ENCODE measurements at regions not wholly inside any gene's neighbourhood (a gene's known extent, or its start where the extent isn't known, plus 50 kb on each side); places are given as distances from the start of the nearest gene placed in this dataset.

GRCh38 chr7:81487516-81487915 lies 282.3 kb downstream of the HGF start:
- ChIA-PET POLR2A (no interaction called here), CTCF (interaction anchor here (0.8 to 0.9 kb wide), 3 partner anchors 12 to 534 kb away, joined by 3 read pairs; no protein-coding TSS in a partner anchor)
- no TSS peak for BruUV-seq (replicated peaks)
- Histone ChIP-seq H3K36me3 (ENCODE audit: control insufficient read depth in 2 of 2, extremely low read depth in 1 of 2, insufficient read depth in 2 of 2, low read length in 2 of 2) (no peaks in the 10 kb centered on the region), H2AFZ (ENCODE audit: low read depth, low read length) (no peak overlapping the region), H3K9ac (replicated peaks; ENCODE audit: extremely low read depth, insufficient read depth, low read length) (no peak overlapping the region), H3K4me3 (replicated peaks in 1 of 3; ENCODE audit: insufficient read depth in 1 of 3, low read depth in 1 of 3, low read length in 3 of 3) (no peak overlapping the region), H3K9me3 (replicated peaks; ENCODE audit: control insufficient read depth, insufficient read depth, low read length) (no peaks in the 10 kb centered on the region), H3K79me2 (ENCODE audit: control insufficient read depth, insufficient read depth, low read length) (no peaks in the 10 kb centered on the region), H3K9me1 (replicated peaks; ENCODE audit: control insufficient read depth, extremely low read depth, insufficient read depth, low read length) (no peaks in the 10 kb centered on the region), H3K4me1 (ENCODE audit: control insufficient read depth, extremely low read depth, insufficient read depth, low read length) (no peaks in the 10 kb centered on the region), H4K20me1 (replicated peaks; ENCODE audit: control insufficient read depth, extremely low read depth, insufficient read depth, low read length) (no peaks in the 10 kb centered on the region), H3K27ac (ENCODE audit: insufficient read depth, low read depth, low read length) (no peak overlapping the region), H3K27me3 (ENCODE audit: control insufficient read depth in 2 of 2, insufficient read depth in 2 of 2, low read length in 2 of 2) (no peaks in the 10 kb centered on the region), H3K4me2 (ENCODE audit: insufficient read depth, low read length) (no peak overlapping the region)
- TF ChIP-seq GATA2 (IDR thresholded peaks at IDR 0.05; ENCODE audit: insufficient read depth, insufficient read length, low read depth, low read length) (no peak), MAX (IDR thresholded peaks at IDR 0.05; ENCODE audit: insufficient read depth, insufficient read length) (no peak), EZH2 (IDR thresholded peaks at IDR 0.05; ENCODE audit: borderline replicate concordance, low read depth, low read length, severe bottlenecking) (no peak), POLR2AphosphoS5 (IDR thresholded peaks at IDR 0.05; ENCODE audit: insufficient read depth, low read depth, low read length) (no peak), FOS (IDR thresholded peaks at IDR 0.05; ENCODE audit: borderline replicate concordance, insufficient read depth, low read length) (no peak), CTCF (IDR thresholded peaks at IDR 0.05; ENCODE audit: extremely low read depth in 1 of 2, insufficient read depth in 1 of 2, low read depth in 1 of 2, low read length in 2 of 2) (no peak), POLR2A (IDR thresholded peaks at IDR 0.05; ENCODE audit: low read depth, low read length) (no peak), JUN (IDR thresholded peaks at IDR 0.05; ENCODE audit: borderline replicate concordance, insufficient read depth, insufficient read length, low read depth) (no peak), MYC (IDR thresholded peaks at IDR 0.05; ENCODE audit: low read depth, low read length) (no peak)
- FAIRE-seq (no peak), DNase-seq (ENCODE audit: low read depth, low spot score) (no peak)
- dilution Hi-C loops (cut with MboI; ENCODE audit: extremely low pct_ligation_motif_present, low sequenced_read_pairs) = no loop called here
- intact Hi-C loops (cut with micrococcal nuclease) = no loop called here
